GM12874 (cell line): ENCODE measurements at regions not wholly inside any gene's neighbourhood (a gene's known extent, or its start where the extent isn't known, plus 50 kb on each side); places are given as distances from the start of the nearest gene placed in this dataset.

Source experiments
- CTCF ChIP-seq: IDR thresholded peaks from 2 replicates; pipeline ENCODE4 v1.5.1; 2011; ENCODE audit warnings: low read depth, mild to moderate bottlenecking, control low read depth, low read length, moderate library complexity; ENCODE audit not compliant: insufficient read depth

GRCh38 chr2:238731961-238732360, 115.9 kb upstream of the TWIST2 start:
- no peak for TF ChIP-seq CTCF

- no peak for TF ChIP-seq CTCF
These were observed 109.0 kb upstream of the TWIST2 start for GRCh38 chr2:238738917-238739316.

GRCh38 chr2:238739668-238740067, 108.2 kb upstream of the TWIST2 start:
- TF ChIP-seq CTCF = no peak

GRCh38 chr2:238741277-238741676, 106.6 kb upstream of the TWIST2 start:
- no peak for TF ChIP-seq CTCF

GRCh38 chr2:238742066-238742465, 105.8 kb upstream of the TWIST2 start:
- TF ChIP-seq CTCF = no peak

GRCh38 chr2:238742664-238743063, 105.2 kb upstream of the TWIST2 start:
- TF ChIP-seq CTCF = no peak

GRCh38 chr2:238743243-238744065, 104.4 kb upstream of the TWIST2 start:
- no peak for TF ChIP-seq CTCF
